Upper lobe of right lung (tissue), 1 donor: ENCODE measurements at regions not wholly inside any gene's neighbourhood (a gene's known extent, or its start where the extent isn't known, plus 50 kb on each side); places are given as distances from the start of the nearest gene placed in this dataset.

Experiments used
- ATAC-seq: fragments of 200-7000 bp; cut with Tn5 transposase; one replicate; pipeline ENCODE4 v1.9.1; 2020; ENCODE audit warnings: mild to moderate bottlenecking, moderate library complexity
- DNase-seq: peaks from one replicate; pipeline ENCODE4 v3.0.0-alpha.2; 2020
- H3K27ac ChIP-seq: fragments of 200-600 bp; one replicate; pipeline ENCODE4 v1.8.0; 2022
- H3K27me3 ChIP-seq: fragments of 200-600 bp; one replicate; pipeline ENCODE4 v1.8.0; 2022; ENCODE audit warnings: mild to moderate bottlenecking
- H3K36me3 ChIP-seq: fragments of 200-600 bp; one replicate; pipeline ENCODE4 v1.8.0; 2022
- H3K4me1 ChIP-seq: fragments of 200-600 bp; one replicate; pipeline ENCODE4 v1.8.0; 2022
- H3K4me3 ChIP-seq: fragments of 200-600 bp; one replicate; pipeline ENCODE4 v1.8.0; 2022; ENCODE audit warnings: mild to moderate bottlenecking
- H3K9me3 ChIP-seq: fragments of 200-600 bp; one replicate; pipeline ENCODE4 v1.8.0; 2022
- CTCF ChIP-seq: fragments of 200-600 bp; IDR thresholded peaks from one replicate; pipeline ENCODE4 v1.8.0; 2022; ENCODE audit warnings: antibody characterized with exemption
- intact Hi-C: fragments of 100-400 bp; cut with DNase I; formaldehyde crosslinking; loops from one replicate; pipeline ENCODE4 v1.11.0; 2022
- donor health status: DM: no; HTN: yes; CAD: no; lungs with severe emphysema.

- Histone ChIP-seq H3K36me3 (no peaks in the 10 kb centered on the region), H3K4me3 (no peak overlapping the region), H3K4me1 (no peaks in the 10 kb centered on the region), H3K27ac (no peak overlapping the region), H3K9me3 (no peaks in the 10 kb centered on the region), H3K27me3 (no peaks in the 10 kb centered on the region)
- TF ChIP-seq CTCF, result no peak
- DNase-seq (no peak), ATAC-seq (no peak)
- intact Hi-C loops, result no loop called here
Measured at GRCh38 chr20:18926965-18927364, 113.4 kb downstream of the SCP2D1 start.

GRCh38 chr20:18928626-18929025 is 115.0 kb downstream of the SCP2D1 start:
- H3K9me3 ChIP-seq, result no peaks in the 10 kb centered on the region
- no peak for DNase-seq
- intact Hi-C loops, result no loop called here
- H3K27ac ChIP-seq, result no peak overlapping the region
- no peak for ATAC-seq
- no peak overlapping the region for H3K4me3 ChIP-seq
- no peaks in the 10 kb centered on the region for H3K27me3 ChIP-seq
- H3K4me1 ChIP-seq, result no peaks in the 10 kb centered on the region
- TF ChIP-seq CTCF, result no peak
- H3K36me3 ChIP-seq, result no peaks in the 10 kb centered on the region

- Histone ChIP-seq H3K27ac (no peak overlapping the region), H3K4me1 (no peaks in the 10 kb centered on the region), H3K4me3 (no peak overlapping the region), H3K27me3 (no peaks in the 10 kb centered on the region), H3K9me3 (no peaks in the 10 kb centered on the region), H3K36me3 (no peaks in the 10 kb centered on the region)
- TF ChIP-seq CTCF, result no peak
- ATAC-seq (no peak), DNase-seq (no peak)
- intact Hi-C loops, result no loop called here
Measured at GRCh38 chr20:18929800-18930199, 116.2 kb downstream of the SCP2D1 start.

- Histone ChIP-seq H3K27me3 (no peaks in the 10 kb centered on the region), H3K4me3 (no peak overlapping the region), H3K36me3 (no peaks in the 10 kb centered on the region), H3K9me3 (no peaks in the 10 kb centered on the region), H3K4me1 (no peaks in the 10 kb centered on the region), H3K27ac (no peak overlapping the region)
- DNase-seq, result no peak
- no peak for ATAC-seq
- TF ChIP-seq CTCF, result no peak
- intact Hi-C loops, result no loop called here
Measured at GRCh38 chr20:18943542-18943941, 130.0 kb downstream of the SCP2D1 start.

GRCh38 chr20:18956890-18957289 is 143.3 kb downstream of the SCP2D1 start:
- DNase-seq (no peak), ATAC-seq (no peak)
- intact Hi-C loops, result no loop called here
- Histone ChIP-seq H3K4me3 (no peak overlapping the region), H3K36me3 (no peaks in the 10 kb centered on the region), H3K27ac (no peak overlapping the region), H3K9me3 (no peaks in the 10 kb centered on the region), H3K4me1 (no peaks in the 10 kb centered on the region), H3K27me3 (no peaks in the 10 kb centered on the region)
- no peak for TF ChIP-seq CTCF

- no peaks in the 10 kb centered on the region for H3K4me1 ChIP-seq
- H3K4me3 ChIP-seq, result no peak overlapping the region
- intact Hi-C loops, result no loop called here
- no peak for ATAC-seq
- H3K27me3 ChIP-seq, result no peaks in the 10 kb centered on the region
- no peak for TF ChIP-seq CTCF
- DNase-seq, result no peak
- no peak overlapping the region for H3K27ac ChIP-seq
- no peaks in the 10 kb centered on the region for H3K9me3 ChIP-seq
- no peaks in the 10 kb centered on the region for H3K36me3 ChIP-seq
Measured at GRCh38 chr20:18957328-18957727, 143.7 kb downstream of the SCP2D1 start.
